22Rv1 (cell line): ENCODE measurements at regions not wholly inside any gene's neighbourhood (a gene's known extent, or its start where the extent isn't known, plus 50 kb on each side); places are given as distances from the start of the nearest gene placed in this dataset.
"Not testable (repeated sequence)": the region's sequence is repeated elsewhere in the genome, so short reads cannot be mapped to it uniquely, and the experiment has no call there.

Experiments used
- H3K27ac ChIP-seq: fragments of 450-650 bp; 2 replicates; pipeline ENCODE4 v1.5.1; 2017
- ZFX ChIP-seq: fragments of 450-650 bp; IDR thresholded peaks from 2 replicates; pipeline ENCODE4 v1.6.1; 2017; ENCODE audit warnings: antibody characterized with exemption, borderline replicate concordance
- TF ChIP-seq, protein P1 (sequence below): fragments of 450-650 bp; IDR thresholded peaks from 2 replicates; pipeline ENCODE4 v1.5.1; 2017; ENCODE audit warnings: mild to moderate bottlenecking

DNA sequence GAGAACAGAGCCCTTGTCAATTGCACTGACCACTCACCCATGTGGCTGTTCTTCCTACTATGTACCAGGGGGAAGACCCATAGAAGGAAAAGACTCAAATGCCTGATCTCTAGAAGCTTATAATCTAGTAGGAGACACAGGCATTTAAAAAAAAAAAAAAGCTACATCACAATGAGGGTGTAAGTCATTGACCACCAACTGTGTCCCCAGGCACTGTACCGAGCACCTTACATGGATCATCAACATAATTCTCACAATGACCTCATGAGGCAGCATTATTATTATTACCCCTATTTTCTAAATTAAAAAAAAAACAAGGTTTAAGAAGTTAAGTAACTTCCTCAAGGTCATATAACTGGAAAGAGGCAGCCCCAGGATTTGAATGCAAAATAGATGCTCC, 247.4 kb downstream of the SHOX2 start:
- no peak for TF ChIP-seq ZFX
- TF ChIP-seq, protein P1, sequence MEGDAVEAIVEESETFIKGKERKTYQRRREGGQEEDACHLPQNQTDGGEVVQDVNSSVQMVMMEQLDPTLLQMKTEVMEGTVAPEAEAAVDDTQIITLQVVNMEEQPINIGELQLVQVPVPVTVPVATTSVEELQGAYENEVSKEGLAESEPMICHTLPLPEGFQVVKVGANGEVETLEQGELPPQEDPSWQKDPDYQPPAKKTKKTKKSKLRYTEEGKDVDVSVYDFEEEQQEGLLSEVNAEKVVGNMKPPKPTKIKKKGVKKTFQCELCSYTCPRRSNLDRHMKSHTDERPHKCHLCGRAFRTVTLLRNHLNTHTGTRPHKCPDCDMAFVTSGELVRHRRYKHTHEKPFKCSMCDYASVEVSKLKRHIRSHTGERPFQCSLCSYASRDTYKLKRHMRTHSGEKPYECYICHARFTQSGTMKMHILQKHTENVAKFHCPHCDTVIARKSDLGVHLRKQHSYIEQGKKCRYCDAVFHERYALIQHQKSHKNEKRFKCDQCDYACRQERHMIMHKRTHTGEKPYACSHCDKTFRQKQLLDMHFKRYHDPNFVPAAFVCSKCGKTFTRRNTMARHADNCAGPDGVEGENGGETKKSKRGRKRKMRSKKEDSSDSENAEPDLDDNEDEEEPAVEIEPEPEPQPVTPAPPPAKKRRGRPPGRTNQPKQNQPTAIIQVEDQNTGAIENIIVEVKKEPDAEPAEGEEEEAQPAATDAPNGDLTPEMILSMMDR: no peak
- no peak overlapping the region for H3K27ac ChIP-seq

- TF ChIP-seq, protein P1: no peak
- no peak for TF ChIP-seq ZFX
Observed at GRCh38 chr3:157857440-157857839, 248.8 kb downstream of the SHOX2 start.

GRCh38 chr3:157856078-157856939, 249.9 kb downstream of the SHOX2 start:
- H3K27ac ChIP-seq: no peak overlapping the region
- TF ChIP-seq ZFX: no peak
- TF ChIP-seq, protein P1: no peak

More at GRCh38 chr3:157857440-157857839, 248.8 kb downstream of the SHOX2 start:
- H3K27ac ChIP-seq: no peak overlapping the region

- not testable (repeated sequence) for H3K27ac ChIP-seq
Observed at GRCh38 chr3:157845839-157846238, 260.4 kb downstream of the SHOX2 start.

DNA sequence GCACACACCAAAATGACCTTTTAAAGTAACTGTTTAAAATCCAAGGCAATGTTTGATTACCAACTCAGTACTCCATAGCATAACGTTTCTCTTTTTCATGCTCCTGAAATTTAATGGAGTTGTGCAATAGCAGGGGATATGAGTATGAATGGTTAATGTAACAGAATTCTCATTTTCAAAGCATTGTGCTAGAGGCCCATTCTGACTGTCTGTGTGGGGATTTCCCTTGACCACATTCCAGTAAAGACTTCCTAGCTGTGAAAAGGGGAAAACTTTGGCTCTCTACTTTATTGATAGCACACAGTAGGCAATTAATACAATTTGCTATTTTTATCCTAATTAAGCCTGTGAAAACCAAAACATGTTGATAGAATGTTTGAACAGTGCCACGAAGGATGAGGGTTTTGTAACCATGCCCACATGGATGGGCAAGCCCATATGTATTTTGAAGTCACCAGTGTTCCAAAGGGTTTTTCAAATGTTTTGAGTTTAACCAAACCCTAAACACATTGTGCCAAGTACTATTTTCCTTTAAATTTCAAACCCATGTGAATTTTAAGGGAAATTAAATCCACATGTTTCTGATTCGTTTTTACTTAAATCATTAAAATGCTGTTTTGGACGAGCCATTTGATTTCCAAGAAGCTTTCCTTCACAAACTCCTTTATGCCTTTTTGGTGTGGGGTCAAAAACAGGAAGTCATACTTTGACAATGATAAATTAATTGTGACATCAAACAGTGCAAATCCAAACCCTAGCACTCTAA, 261.2 kb downstream of the SHOX2 start:
- H3K27ac ChIP-seq: no peak overlapping the region
- TF ChIP-seq, protein P1: no peak
- no peak for TF ChIP-seq ZFX

DNA sequence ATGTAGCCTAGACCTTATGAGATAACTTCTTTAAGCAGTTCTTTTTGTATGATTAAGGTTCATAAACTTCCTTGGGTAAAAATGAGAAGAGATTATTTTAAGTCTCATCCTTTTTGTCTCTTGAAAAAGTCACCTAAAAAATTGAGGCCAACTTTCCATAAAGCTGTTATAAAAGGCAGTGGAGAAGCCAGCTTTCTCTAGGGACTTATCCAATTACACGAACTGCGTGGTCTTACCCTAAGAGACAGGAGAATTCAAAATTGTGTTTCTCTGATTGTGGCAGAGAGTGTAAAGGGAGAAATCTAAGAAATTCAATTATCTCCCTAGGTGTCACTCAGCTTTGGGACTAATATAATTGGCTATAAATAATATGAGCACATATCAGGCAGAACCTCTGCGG, 262.0 kb downstream of the SHOX2 start:
- H3K27ac ChIP-seq: no peak overlapping the region
- TF ChIP-seq ZFX: no peak
- TF ChIP-seq, protein P1: no peak

GRCh38 chr3:157841029-157841428, 265.2 kb downstream of the SHOX2 start:
- TF ChIP-seq, protein P1: no peak
- no peak for TF ChIP-seq ZFX
- no peak overlapping the region for H3K27ac ChIP-seq
